Esophagus squamous epithelium (tissue), 4 donors: ENCODE measurements at regions not wholly inside any gene's neighbourhood (a gene's known extent, or its start where the extent isn't known, plus 50 kb on each side); places are given as distances from the start of the nearest gene placed in this dataset.

Experiments
- CTCF ChIP-seq, 6 experiments: fragments of 450-650 bp in 4 of 6; fragments of 200-600 bp in 2 of 6; sonication (generic) in 2 of 6; IDR thresholded peaks; one replicate each; pipeline ENCODE4 v1.5.1; 2016 to 2019; ENCODE audit warnings: antibody characterized with exemption in 6 of 6, mild to moderate bottlenecking in 4 of 6, moderate library complexity in 4 of 6
- POLR2A ChIP-seq, 4 donors: fragments of 450-650 bp; IDR thresholded peaks; one replicate each; pipeline ENCODE4 v1.6.1; 2017; ENCODE audit warnings: antibody characterized with exemption in 4 of 4, mild to moderate bottlenecking in 4 of 4, moderate library complexity in 3 of 4

DNA sequence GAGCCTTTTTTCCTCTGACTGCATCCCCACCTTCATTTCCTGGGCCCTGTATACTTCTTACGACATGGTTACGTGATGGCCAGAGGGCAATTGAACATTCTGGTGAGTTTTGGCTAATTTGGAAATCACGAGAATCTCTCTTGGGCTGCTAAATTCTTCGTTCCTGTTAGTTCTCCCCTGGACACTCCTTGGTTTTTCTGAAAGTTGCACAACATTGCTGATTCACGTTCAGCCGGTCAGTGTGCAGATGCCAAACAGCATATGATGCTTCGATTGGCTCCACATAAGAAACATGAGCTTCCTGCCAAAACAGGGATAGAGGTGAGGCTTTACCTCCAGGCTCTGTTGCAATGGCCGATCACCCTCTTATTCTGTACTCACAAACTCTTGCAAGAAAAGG is 119.4 kb upstream of the LY86 start:
- TF ChIP-seq POLR2A (IDR thresholded peaks at IDR 0.05) (no peak), CTCF (IDR thresholded peaks at IDR 0.05) (no peak)
